WTC11 (cell line): ENCODE measurements at regions not wholly inside any gene's neighbourhood (a gene's known extent, or its start where the extent isn't known, plus 50 kb on each side); places are given as distances from the start of the nearest gene placed in this dataset.

Experiments
- ATF1 ChIP-seq: sonication (generic); formaldehyde crosslinking; IDR thresholded peaks from 2 replicates; pipeline ENCODE4 v1.8.1; 2023; ENCODE audit warnings: mild to moderate bottlenecking, moderate library complexity, missing genetic modification reagents
- CBFB ChIP-seq: sonication (generic); formaldehyde crosslinking; IDR thresholded peaks from 2 replicates; pipeline ENCODE4 v1.8.1; 2022; ENCODE audit warnings: mild to moderate bottlenecking, low read depth, missing genetic modification reagents
- CTCF ChIP-seq: fragments of 200-600 bp; IDR thresholded peaks from 2 replicates; pipeline ENCODE4 v1.8.0; 2022; ENCODE audit warnings: antibody characterized with exemption
- E2F5 ChIP-seq: sonication (generic); formaldehyde crosslinking; IDR thresholded peaks from 2 replicates; pipeline ENCODE4 v1.8.1; 2022; ENCODE audit warnings: mild to moderate bottlenecking, moderate library complexity, missing genetic modification reagents
- FOXK1 ChIP-seq: sonication (generic); formaldehyde crosslinking; IDR thresholded peaks from 2 replicates; pipeline ENCODE4 v1.8.0; 2022; ENCODE audit warnings: mild to moderate bottlenecking, moderate library complexity, missing genetic modification reagents
- FOXP1 ChIP-seq: sonication (generic); formaldehyde crosslinking; IDR thresholded peaks from 2 replicates; pipeline ENCODE4 v1.8.0; 2022; ENCODE audit warnings: missing genetic modification reagents, mild to moderate bottlenecking, moderate library complexity, borderline replicate concordance
- MAX ChIP-seq: sonication (generic); formaldehyde crosslinking; IDR thresholded peaks from 2 replicates; pipeline ENCODE4 v1.8.0; 2022; ENCODE audit warnings: mild to moderate bottlenecking, missing genetic modification reagents
- TEAD1 ChIP-seq: sonication (generic); formaldehyde crosslinking; IDR thresholded peaks from 2 replicates; pipeline ENCODE4 v1.8.0; 2022; ENCODE audit warnings: mild to moderate bottlenecking, missing genetic modification reagents
- USF2 ChIP-seq: sonication (generic); formaldehyde crosslinking; IDR thresholded peaks from 2 replicates; pipeline ENCODE4 v1.8.1; 2023; ENCODE audit warnings: mild to moderate bottlenecking, missing genetic modification reagents, moderate library complexity
- ZNF121 ChIP-seq: sonication (generic); formaldehyde crosslinking; IDR thresholded peaks from 2 replicates; pipeline ENCODE4 v1.8.0; 2023; ENCODE audit warnings: missing genetic modification reagents
- ZNF425 ChIP-seq: fragments of 250-450 bp; sonication (Bioruptor Pico); conservative IDR thresholded peaks from 2 replicates; pipeline ENCODE4 v1.9.0; 2021; ENCODE audit warnings: mild to moderate bottlenecking
- TF ChIP-seq, protein P1 (sequence below): sonication (generic); formaldehyde crosslinking; IDR thresholded peaks from 2 replicates; pipeline ENCODE4 v1.8.0; 2022; ENCODE audit warnings: mild to moderate bottlenecking, missing genetic modification reagents
- TF ChIP-seq, protein P2 (sequence below): sonication (generic); formaldehyde crosslinking; IDR thresholded peaks from 2 replicates; pipeline ENCODE4 v1.8.1; 2023; ENCODE audit warnings: mild to moderate bottlenecking, missing genetic modification reagents

DNA sequence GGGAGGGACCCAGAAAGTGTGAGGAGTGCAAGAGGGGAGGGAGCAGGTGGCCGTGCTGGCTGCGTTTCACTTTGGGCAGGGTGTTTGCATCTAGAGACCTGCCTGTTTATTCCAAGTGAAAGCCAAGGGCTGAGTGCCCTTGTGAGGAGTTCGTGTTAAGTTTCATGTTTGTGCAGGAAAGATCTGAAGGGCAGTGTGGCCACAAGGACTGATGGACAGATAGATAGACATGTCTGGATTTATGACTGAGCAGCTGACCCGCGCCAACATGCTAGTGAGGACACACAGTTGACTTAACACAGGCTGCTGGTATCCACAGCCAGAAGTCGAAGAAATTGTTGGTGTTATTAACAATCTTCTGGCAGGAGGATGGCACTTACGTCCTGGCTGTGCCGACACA, 387.6 kb upstream of the TNP1 start:
- TF ChIP-seq CTCF: no peak
- no peak for TF ChIP-seq FOXK1 (CRISPR knock-in tag)
- no peak for TF ChIP-seq CBFB (CRISPR knock-in tag)
- no peak for TF ChIP-seq FOXP1 (CRISPR knock-in tag)
- TF ChIP-seq ATF1 (CRISPR knock-in tag): no peak
- TF ChIP-seq MAX (CRISPR knock-in tag): no peak
- TF ChIP-seq, protein P1, sequence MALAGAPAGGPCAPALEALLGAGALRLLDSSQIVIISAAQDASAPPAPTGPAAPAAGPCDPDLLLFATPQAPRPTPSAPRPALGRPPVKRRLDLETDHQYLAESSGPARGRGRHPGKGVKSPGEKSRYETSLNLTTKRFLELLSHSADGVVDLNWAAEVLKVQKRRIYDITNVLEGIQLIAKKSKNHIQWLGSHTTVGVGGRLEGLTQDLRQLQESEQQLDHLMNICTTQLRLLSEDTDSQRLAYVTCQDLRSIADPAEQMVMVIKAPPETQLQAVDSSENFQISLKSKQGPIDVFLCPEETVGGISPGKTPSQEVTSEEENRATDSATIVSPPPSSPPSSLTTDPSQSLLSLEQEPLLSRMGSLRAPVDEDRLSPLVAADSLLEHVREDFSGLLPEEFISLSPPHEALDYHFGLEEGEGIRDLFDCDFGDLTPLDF (CRISPR knock-in tag): no peak
- no peak for TF ChIP-seq ZNF425 (CRISPR knock-in tag)
- TF ChIP-seq, protein P2, sequence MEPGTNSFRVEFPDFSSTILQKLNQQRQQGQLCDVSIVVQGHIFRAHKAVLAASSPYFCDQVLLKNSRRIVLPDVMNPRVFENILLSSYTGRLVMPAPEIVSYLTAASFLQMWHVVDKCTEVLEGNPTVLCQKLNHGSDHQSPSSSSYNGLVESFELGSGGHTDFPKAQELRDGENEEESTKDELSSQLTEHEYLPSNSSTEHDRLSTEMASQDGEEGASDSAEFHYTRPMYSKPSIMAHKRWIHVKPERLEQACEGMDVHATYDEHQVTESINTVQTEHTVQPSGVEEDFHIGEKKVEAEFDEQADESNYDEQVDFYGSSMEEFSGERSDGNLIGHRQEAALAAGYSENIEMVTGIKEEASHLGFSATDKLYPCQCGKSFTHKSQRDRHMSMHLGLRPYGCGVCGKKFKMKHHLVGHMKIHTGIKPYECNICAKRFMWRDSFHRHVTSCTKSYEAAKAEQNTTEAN: no peak
- TF ChIP-seq TEAD1 (CRISPR knock-in tag): no peak
- no peak for TF ChIP-seq USF2
- TF ChIP-seq E2F5: no peak
- no peak for TF ChIP-seq ZNF121
